GM13976 (cell line): ENCODE measurements at regions not wholly inside any gene's neighbourhood (a gene's known extent, or its start where the extent isn't known, plus 50 kb on each side); places are given as distances from the start of the nearest gene placed in this dataset.

Source experiments
- DNase-seq: peaks from one replicate; pipeline ENCODE4 v3.0.0; 2012; ENCODE audit warnings: low spot score
- CTCF ChIP-seq: IDR thresholded peaks from 2 replicates; pipeline ENCODE4 v1.5.1; 2012; ENCODE audit warnings: borderline replicate concordance, mild to moderate bottlenecking; ENCODE audit not compliant: insufficient read depth; ENCODE audit errors: extremely low read depth, missing control alignments, control extremely low read depth
- in situ Hi-C: fragments of 300-500 bp; cut with MboI; formaldehyde crosslinking; loops from one replicate; pipeline ENCODE4 v1.12.0; 2022; ENCODE audit warnings: low sequenced_read_pairs, mixed read lengths, inconsistent platforms; ENCODE audit not compliant: unreplicated experiment

DNA sequence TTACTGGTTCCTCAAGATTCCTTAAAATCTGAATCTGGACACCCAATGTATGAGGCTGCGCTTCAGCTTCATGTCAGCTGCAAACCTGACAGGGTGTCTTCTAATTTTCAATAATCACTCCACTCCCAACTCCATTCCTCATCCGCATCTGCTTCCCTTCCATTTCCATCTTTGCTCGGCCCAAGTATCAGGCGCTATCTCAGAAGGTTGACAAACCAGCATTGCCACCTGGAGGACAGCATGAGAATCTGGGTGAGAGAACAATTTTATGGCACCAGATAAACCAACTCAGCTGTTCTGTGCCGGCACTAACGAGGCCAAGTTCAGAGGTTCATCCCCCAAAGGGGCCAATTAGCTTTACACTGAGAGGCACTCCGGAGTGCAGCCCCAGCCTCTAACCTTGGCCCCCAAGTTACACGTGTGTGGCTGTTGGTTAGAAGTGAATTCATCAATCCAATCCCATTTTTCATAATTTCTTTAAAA is 79.1 kb upstream of the LMO2 start:
- TF ChIP-seq CTCF = peak; percentile 52
- peak; percentile 79 for DNase-seq
- in situ Hi-C loops = loop anchor here (5.0 kb wide), 1 partner anchor 114 kb away; no protein-coding TSS in a partner anchor

DNA sequence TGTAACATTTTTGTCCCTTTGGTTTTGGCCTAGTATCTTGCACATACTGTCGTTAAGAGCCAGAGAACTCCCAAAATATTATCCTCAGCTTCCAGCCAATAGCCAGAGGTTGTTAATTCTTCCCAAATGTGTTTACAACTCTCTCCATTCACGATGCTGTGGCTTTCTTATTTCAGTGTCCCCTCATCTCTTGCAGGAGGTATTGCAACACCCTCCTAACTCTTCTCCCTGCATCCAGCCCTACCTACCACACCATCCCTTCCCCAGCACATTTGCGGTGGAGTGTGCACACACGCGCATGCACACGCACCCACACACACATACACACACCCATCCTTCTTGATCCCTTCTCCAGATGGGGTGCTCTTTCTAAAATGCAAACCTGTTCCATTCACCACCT is 75.6 kb upstream of the LMO2 start:
- in situ Hi-C loops = no loop called here
- DNase-seq = no peak

DNA sequence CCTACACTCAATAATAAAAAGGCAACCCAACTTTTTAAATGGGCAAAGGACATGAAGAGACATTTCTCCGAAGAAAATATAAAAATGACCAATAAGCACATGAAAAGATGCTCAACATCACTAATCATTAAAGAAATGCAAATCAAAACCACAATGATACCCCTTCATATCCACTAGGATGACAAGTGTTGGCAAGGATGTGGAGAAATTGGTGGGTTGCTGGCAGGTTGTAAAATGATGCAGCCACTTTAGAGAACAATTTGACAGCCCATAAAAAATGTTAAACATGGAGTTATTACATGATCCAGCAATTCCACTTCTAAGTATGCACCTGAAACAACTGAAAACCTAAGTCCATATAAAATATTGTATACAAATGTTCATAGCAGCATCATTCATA is 73.2 kb upstream of the LMO2 start:
- in situ Hi-C loops = no loop called here
- TF ChIP-seq CTCF = no peak
- no peak for DNase-seq

More for the DNA sequence above, 75.6 kb upstream of the LMO2 start:
- TF ChIP-seq CTCF = no peak

GRCh38 chr11:33959855-33960400 is 68.1 kb upstream of the LMO2 start:
- no peak for DNase-seq
- in situ Hi-C loops = no loop called here
- TF ChIP-seq CTCF = no peak

GRCh38 chr11:33957304-33957917 is 65.5 kb upstream of the LMO2 start:
- DNase-seq = no peak
- TF ChIP-seq CTCF = no peak
- in situ Hi-C loops = no loop called here

DNA sequence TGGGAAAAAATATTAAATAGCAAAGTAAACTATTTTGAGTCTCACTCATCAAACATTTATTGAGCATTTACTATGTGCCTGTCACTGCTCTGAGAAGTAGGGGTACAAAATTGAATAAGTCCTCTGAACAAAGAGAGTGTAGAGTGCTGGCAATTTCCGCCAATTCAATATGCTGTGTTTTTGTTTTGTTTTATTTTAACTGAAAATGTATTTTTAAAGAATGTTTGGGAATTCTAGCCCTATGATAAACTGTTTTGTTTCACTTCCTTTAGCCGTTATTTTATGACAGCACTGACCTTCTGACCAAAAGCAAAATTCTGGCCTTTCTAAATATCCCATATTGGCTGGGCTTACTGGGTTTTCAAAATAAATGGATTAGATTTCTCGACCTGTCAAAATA is 64.7 kb upstream of the LMO2 start:
- no peak for TF ChIP-seq CTCF
- in situ Hi-C loops = no loop called here
- DNase-seq = no peak
